ENCODE measurements at regions not wholly inside any gene's neighbourhood (a gene's known extent, or its start where the extent isn't known, plus 50 kb on each side); places are given as distances from the start of the nearest gene placed in this dataset.

DNA sequence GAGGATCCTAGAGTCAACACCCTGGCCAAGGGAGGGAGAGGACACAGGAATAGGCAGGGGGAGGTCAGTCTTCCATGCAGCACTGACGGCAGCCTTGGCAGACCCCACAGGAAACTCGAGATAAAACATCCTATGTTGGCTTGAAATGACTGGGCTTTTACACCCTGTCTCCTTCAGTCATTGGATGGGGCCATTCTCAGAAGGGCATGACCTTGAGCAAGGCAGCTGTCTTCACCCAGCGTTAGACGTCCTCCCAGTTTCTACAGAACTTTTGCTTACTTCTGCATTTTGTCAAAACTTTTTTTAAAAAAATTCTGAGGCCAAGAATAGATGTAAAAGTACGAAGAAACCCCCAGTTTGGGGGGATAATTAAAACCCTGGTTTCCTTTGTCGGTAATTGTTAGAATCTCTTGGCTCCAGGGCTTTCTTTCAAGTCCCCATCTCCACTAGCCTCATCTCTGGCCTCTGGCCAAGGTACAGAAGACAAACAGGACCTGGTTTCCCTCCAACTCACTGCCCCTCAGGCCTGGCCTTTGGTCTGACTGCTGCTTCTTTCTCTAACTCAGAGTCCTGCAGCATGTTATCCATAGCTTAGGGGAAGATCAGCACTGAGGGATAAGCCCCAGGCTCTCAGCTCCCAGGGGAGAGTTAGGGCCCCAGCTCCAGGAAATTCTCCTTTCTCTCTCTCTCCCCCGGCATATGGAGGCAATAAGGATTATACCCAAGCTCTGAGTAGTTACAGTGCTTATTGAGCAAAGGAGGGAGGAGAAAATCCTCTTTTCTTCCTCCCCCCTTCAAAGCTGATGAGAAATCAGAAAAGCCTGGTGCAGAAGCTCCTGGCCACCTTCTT lies 51.6 kb upstream of the KCND3 start:
- in situ Hi-C loops (cut with MboI) (no loop called here), intact Hi-C loops (cut with micrococcal nuclease; ENCODE audit: unreplicated experiment) (no loop called here)
- ChIA-PET CTCF (no interaction called here), POLR2A (no interaction called here), RAD21 (ENCODE audit: unreplicated experiment) (interaction anchor here (1.0 kb wide), 1 partner anchor 16 kb away, joined by 3 read pairs; no protein-coding TSS in a partner anchor), SMC1A (ENCODE audit: uncharacterized antibody, unreplicated experiment) (no interaction called here)
- TF ChIP-seq SRF (IDR thresholded peaks at IDR 0.05; ENCODE audit: low read depth in 2 of 2, low read length in 2 of 2) (no peak), GATAD2B (conservative IDR thresholded peaks at IDR 0.05; ENCODE audit: low read depth) (no peak), SP1 (IDR thresholded peaks at IDR 0.05; ENCODE audit: low read depth, low read length) (no peak), IRF4 (IDR thresholded peaks at IDR 0.05; ENCODE audit: low read depth, low read length) (no peak), CREB1 (IDR thresholded peaks at IDR 0.05; ENCODE audit: low read depth) (no peak), RAD21 (IDR thresholded peaks at IDR 0.05; ENCODE audit: insufficient read depth, low read depth, low read length) (no peak), NFYA (IDR thresholded peaks at IDR 0.05; ENCODE audit: borderline replicate concordance, low read depth, low read length) (no peak), SIX5 (IDR thresholded peaks at IDR 0.05; ENCODE audit: low read depth, low read length, severe bottlenecking) (no peak), LARP7 (IDR thresholded peaks at IDR 0.05) (no peak), NRF1 (conservative IDR thresholded peaks at IDR 0.05; ENCODE audit: low read depth, low read length) (no peak), MEF2B (IDR thresholded peaks at IDR 0.05; ENCODE audit: partially characterized antibody, poor library complexity, severe bottlenecking) (no peak), CBFB (IDR thresholded peaks at IDR 0.05; ENCODE audit: low read depth) (no peak)
- TF ChIP-seq, protein P1, sequence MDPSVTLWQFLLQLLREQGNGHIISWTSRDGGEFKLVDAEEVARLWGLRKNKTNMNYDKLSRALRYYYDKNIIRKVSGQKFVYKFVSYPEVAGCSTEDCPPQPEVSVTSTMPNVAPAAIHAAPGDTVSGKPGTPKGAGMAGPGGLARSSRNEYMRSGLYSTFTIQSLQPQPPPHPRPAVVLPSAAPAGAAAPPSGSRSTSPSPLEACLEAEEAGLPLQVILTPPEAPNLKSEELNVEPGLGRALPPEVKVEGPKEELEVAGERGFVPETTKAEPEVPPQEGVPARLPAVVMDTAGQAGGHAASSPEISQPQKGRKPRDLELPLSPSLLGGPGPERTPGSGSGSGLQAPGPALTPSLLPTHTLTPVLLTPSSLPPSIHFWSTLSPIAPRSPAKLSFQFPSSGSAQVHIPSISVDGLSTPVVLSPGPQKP (IDR thresholded peaks at IDR 0.05; ENCODE audit: low read depth, low read length): no peak
- TF ChIP-seq, protein P2, sequence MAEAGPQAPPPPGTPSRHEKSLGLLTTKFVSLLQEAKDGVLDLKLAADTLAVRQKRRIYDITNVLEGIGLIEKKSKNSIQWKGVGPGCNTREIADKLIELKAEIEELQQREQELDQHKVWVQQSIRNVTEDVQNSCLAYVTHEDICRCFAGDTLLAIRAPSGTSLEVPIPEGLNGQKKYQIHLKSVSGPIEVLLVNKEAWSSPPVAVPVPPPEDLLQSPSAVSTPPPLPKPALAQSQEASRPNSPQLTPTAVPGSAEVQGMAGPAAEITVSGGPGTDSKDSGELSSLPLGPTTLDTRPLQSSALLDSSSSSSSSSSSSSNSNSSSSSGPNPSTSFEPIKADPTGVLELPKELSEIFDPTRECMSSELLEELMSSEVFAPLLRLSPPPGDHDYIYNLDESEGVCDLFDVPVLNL (IDR thresholded peaks at IDR 0.05; ENCODE audit: low read depth, low read length): no peak
- TF ChIP-seq, protein P3, sequence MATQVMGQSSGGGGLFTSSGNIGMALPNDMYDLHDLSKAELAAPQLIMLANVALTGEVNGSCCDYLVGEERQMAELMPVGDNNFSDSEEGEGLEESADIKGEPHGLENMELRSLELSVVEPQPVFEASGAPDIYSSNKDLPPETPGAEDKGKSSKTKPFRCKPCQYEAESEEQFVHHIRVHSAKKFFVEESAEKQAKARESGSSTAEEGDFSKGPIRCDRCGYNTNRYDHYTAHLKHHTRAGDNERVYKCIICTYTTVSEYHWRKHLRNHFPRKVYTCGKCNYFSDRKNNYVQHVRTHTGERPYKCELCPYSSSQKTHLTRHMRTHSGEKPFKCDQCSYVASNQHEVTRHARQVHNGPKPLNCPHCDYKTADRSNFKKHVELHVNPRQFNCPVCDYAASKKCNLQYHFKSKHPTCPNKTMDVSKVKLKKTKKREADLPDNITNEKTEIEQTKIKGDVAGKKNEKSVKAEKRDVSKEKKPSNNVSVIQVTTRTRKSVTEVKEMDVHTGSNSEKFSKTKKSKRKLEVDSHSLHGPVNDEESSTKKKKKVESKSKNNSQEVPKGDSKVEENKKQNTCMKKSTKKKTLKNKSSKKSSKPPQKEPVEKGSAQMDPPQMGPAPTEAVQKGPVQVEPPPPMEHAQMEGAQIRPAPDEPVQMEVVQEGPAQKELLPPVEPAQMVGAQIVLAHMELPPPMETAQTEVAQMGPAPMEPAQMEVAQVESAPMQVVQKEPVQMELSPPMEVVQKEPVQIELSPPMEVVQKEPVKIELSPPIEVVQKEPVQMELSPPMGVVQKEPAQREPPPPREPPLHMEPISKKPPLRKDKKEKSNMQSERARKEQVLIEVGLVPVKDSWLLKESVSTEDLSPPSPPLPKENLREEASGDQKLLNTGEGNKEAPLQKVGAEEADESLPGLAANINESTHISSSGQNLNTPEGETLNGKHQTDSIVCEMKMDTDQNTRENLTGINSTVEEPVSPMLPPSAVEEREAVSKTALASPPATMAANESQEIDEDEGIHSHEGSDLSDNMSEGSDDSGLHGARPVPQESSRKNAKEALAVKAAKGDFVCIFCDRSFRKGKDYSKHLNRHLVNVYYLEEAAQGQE (IDR thresholded peaks at IDR 0.05; ENCODE audit: low read depth, low read length): no peak
- Histone ChIP-seq H3K79me2 (ENCODE audit: control insufficient read depth, insufficient read depth, low read length) (no peaks in the 10 kb centered on the region), H3K4me1 (ENCODE audit: control insufficient read depth, insufficient read depth, low read length) (peaks cover 3% of the 10 kb centered on the region; the same call in 1 of the 2 replicates), H3K9me3 (replicated peaks; ENCODE audit: control insufficient read depth, insufficient read depth, low read length) (no peaks in the 10 kb centered on the region), H3K36me3 (ENCODE audit: control insufficient read depth in 2 of 2, insufficient read depth in 2 of 2, low read length in 1 of 2) (no peaks in the 10 kb centered on the region), H3K27me3 (replicated peaks in 1 of 2; ENCODE audit: control insufficient read depth in 2 of 2, insufficient read depth in 2 of 2, low read length in 1 of 2) (no peaks in the 10 kb centered on the region; a peak in 2 of 4 replicates), H3K4me2 (ENCODE audit: control insufficient read depth, insufficient read depth) (no peak overlapping the region; the same call in 1 of the 2 replicates), H3K9ac (ENCODE audit: control insufficient read depth, insufficient read depth, low read length) (no peak overlapping the region), H3K27ac (ENCODE audit: control insufficient read depth, insufficient read depth) (no peak overlapping the region), H4K20me1 (ENCODE audit: control insufficient read depth, insufficient read depth) (no peaks in the 10 kb centered on the region), H3K4me3 (no peak overlapping the region), H2AFZ (ENCODE audit: control insufficient read depth, low read depth, low read length) (no peak overlapping the region)
- no peak for FAIRE-seq
- BruUV-seq (replicated peaks): no TSS peak
- 1% methylated on average over 7 of the region's 7 CpGs for WGBS (ENCODE audit: insufficient coverage, insufficient replicate concordance, low lambda C conversion rate, missing lambda C conversion rate)
- peak; percentile 45; the same call in 1 of the 3 replicates for ATAC-seq
- DNase-seq (ENCODE audit: low read depth, low spot score): no peak

Data from GM12878 (cell line).